ENCODE measurements at regions not wholly inside any gene's neighbourhood (a gene's known extent, or its start where the extent isn't known, plus 50 kb on each side); places are given as distances from the start of the nearest gene placed in this dataset.
"Not testable (repeated sequence)": the region's sequence is repeated elsewhere in the genome, so short reads cannot be mapped to it uniquely, and the experiment has no call there.

GRCh38 chr7:152538346-152539189, 102.8 kb upstream of the KMT2C start:
- H3K4me1 ChIP-seq (ENCODE audit: control insufficient read depth, insufficient read depth, low read length); intact Hi-C loops (cut with micrococcal nuclease); H2AK5ac ChIP-seq (ENCODE audit: low read depth, low read length); H4K20me1 ChIP-seq (ENCODE audit: insufficient read depth, low read length); H3K18ac ChIP-seq (ENCODE audit: low read depth, low read length); H4K8ac ChIP-seq (ENCODE audit: low read depth in 2 of 2, low read length in 2 of 2); H3K4me2 ChIP-seq (ENCODE audit: low read depth, low read length); CTCF ChIA-PET; H3K9ac ChIP-seq (ENCODE audit: low read depth, low read length); POLR2A ChIA-PET (ENCODE audit: unreplicated experiment); H3K79me1 ChIP-seq (ENCODE audit: low read depth in 1 of 2, low read length in 2 of 2); H4K91ac ChIP-seq (ENCODE audit: insufficient read depth, low read depth, low read length); H3K9me3 ChIP-seq (ENCODE audit: control insufficient read depth, insufficient read depth, low read length); ATAC-seq (ENCODE audit: low read depth); H3K27me3 ChIP-seq (ENCODE audit: control insufficient read depth, insufficient read depth, low read length); H2BK120ac ChIP-seq (ENCODE audit: low read depth, low read length); H3K27ac ChIP-seq (ENCODE audit: insufficient read depth, low read length); H3K36me3 ChIP-seq (ENCODE audit: control insufficient read depth, insufficient read depth, low read length); H2BK5ac ChIP-seq (ENCODE audit: low read depth, low read length, poor library complexity, severe bottlenecking); H4K5ac ChIP-seq (ENCODE audit: low read depth, low read length); BruUV-seq (replicated peaks); H3K9me1 ChIP-seq (ENCODE audit: insufficient read depth, low read length); in situ Hi-C loops (cut with MboI; ENCODE audit: low sequenced_read_pairs); H2AK9ac ChIP-seq (replicated peaks; ENCODE audit: low read depth, low read length, poor library complexity); H2BK15ac ChIP-seq (ENCODE audit: low read depth, low read length); H3K4ac ChIP-seq (ENCODE audit: low read depth, low read length); H2AFZ ChIP-seq (replicated peaks; ENCODE audit: low read length, poor library complexity); H3K23ac ChIP-seq (ENCODE audit: low read depth, low read length); DNase-seq; H3K14ac ChIP-seq (replicated peaks; ENCODE audit: low read depth, low read length); H2BK20ac ChIP-seq (ENCODE audit: low read depth, low read length); dilution Hi-C loops (cut with HindIII; ENCODE audit: low sequenced_read_pairs, unreplicated experiment); H3K4me3 ChIP-seq (ENCODE audit: insufficient read depth, low read depth, low read length); H3K56ac ChIP-seq (ENCODE audit: extremely low read depth, insufficient read depth, low read length): not testable (repeated sequence)
- 71% methylated on average over 10 of the region's 46 CpGs; no CpG with 5 or more reads in 1 of the 2 experiments for WGBS, 2 experiments (ENCODE audit: extremely low coverage in 2 of 2, insufficient read length in 1 of 2)
